H1 (cell line): ENCODE measurements at regions not wholly inside any gene's neighbourhood (a gene's known extent, or its start where the extent isn't known, plus 50 kb on each side); places are given as distances from the start of the nearest gene placed in this dataset.

Experiments
- CTCF ChIA-PET: fragments of 300-600 bp; sonication (Branson Sonifier 250); formaldehyde crosslinking; loops from one replicate; lab custom pipeline; 2021; ENCODE audit not compliant: partially characterized antibody; lab: Charles Lee
- POLR2A ChIA-PET: fragments of 300-600 bp; sonication (Branson Sonifier 250); formaldehyde crosslinking; loops from one replicate; lab custom pipeline; 2021; ENCODE audit warnings: inconsistent platforms; ENCODE audit not compliant: partially characterized antibody; lab: Charles Lee
- DNase-seq, 2 experiments: peaks; one replicate each; pipeline versions ENCODE4 v3.0.0 to v3.0.0-alpha.2; 2010 to 2022; ENCODE audit warnings: low spot score in 2 of 2, low read depth in 1 of 2, mixed read lengths in 1 of 2
- FAIRE-seq: peaks from 2 replicates; lab custom pipeline; 2011; peaks lifted over from hg19 to GRCh38; lab: Jason Lieb, UNC
- H2AFZ ChIP-seq: 2 replicates; pipeline ENCODE4 v1.8.1; 2012; ENCODE audit warnings: low read length, inconsistent platforms
- H2AK5ac ChIP-seq: 2 replicates; pipeline ENCODE4 v1.6.1; 2013; ENCODE audit warnings: low read depth, low read length
- H2BK120ac ChIP-seq: replicated peaks from 2 replicates; pipeline ENCODE3; 2013; ENCODE audit warnings: low read depth, low read length, inconsistent platforms
- H2BK12ac ChIP-seq: 2 replicates; pipeline ENCODE4 v1.6.1; 2013; ENCODE audit warnings: low read depth, low read length
- H2BK15ac ChIP-seq: 2 replicates; pipeline ENCODE4 v1.6.1; 2013; ENCODE audit warnings: low read length
- H2BK20ac ChIP-seq: 2 replicates; pipeline ENCODE4 v1.6.1; 2013; ENCODE audit warnings: low read length
- H2BK5ac ChIP-seq: 2 replicates; pipeline ENCODE4 v1.6.1; 2013; ENCODE audit warnings: low read depth, low read length
- H3K14ac ChIP-seq: 2 replicates; pipeline ENCODE4 v1.6.1; 2013; ENCODE audit warnings: inconsistent platforms; ENCODE audit not compliant: insufficient read length
- H3K18ac ChIP-seq: 2 replicates; pipeline ENCODE4 v1.6.1; 2013; ENCODE audit warnings: low read length; ENCODE audit errors: extremely low read depth
- H3K23ac ChIP-seq: 2 replicates; pipeline ENCODE4 v1.6.1; 2013; ENCODE audit warnings: inconsistent platforms; ENCODE audit not compliant: insufficient read length
- H3K23me2 ChIP-seq: 2 replicates; pipeline ENCODE4 v1.6.1; 2013; ENCODE audit warnings: low read depth, low read length
- H3K27ac ChIP-seq: 2 replicates; pipeline ENCODE4 v1.6.1; 2011; ENCODE audit warnings: low read depth, low read length, inconsistent platforms
- H3K27me3 ChIP-seq, 4 experiments: replicated peaks in 1 of 4; 1 replicate in 1 of 4; 2 replicates in 3 of 4; pipeline versions ENCODE4 v1.6.1 to v1.8.1; 2011 to 2013; ENCODE audit warnings: low read length in 3 of 4, mild to moderate bottlenecking in 3 of 4, inconsistent platforms in 2 of 4, mixed read lengths in 2 of 4, moderate library complexity in 1 of 4; ENCODE audit not compliant: control insufficient read depth in 3 of 4, insufficient read depth in 3 of 4; ENCODE audit errors: extremely low read depth in 1 of 4
- H3K36me3 ChIP-seq, 4 experiments: 2 replicates each; pipeline versions ENCODE4 v1.6.1 to v1.8.1; 2011 to 2013; ENCODE audit warnings: mild to moderate bottlenecking in 4 of 4, low read length in 3 of 4, moderate library complexity in 2 of 4, control low read depth in 1 of 4, inconsistent platforms in 1 of 4; ENCODE audit not compliant: insufficient read depth in 4 of 4, control insufficient read depth in 2 of 4
- H3K4ac ChIP-seq: replicated peaks from 2 replicates; pipeline ENCODE3; 2013; ENCODE audit warnings: low read length, low read depth, mixed read lengths, inconsistent platforms; ENCODE audit not compliant: insufficient read length
- H3K4me1 ChIP-seq, 4 experiments: replicated peaks in 1 of 4; 1 replicate in 1 of 4; 2 replicates in 3 of 4; pipeline versions ENCODE4 v1.6.1 to v1.8.1; 2011 to 2013; ENCODE audit warnings: low read length in 3 of 4, inconsistent platforms in 2 of 4, mixed read lengths in 1 of 4; ENCODE audit not compliant: insufficient read depth in 4 of 4, control insufficient read depth in 3 of 4
- H3K4me2 ChIP-seq, 2 experiments: 2 replicates each; pipeline versions ENCODE4 v1.6.1 to v1.8.1; 2011 to 2013; ENCODE audit warnings: low read depth in 2 of 2, low read length in 2 of 2, control low read depth in 1 of 2, inconsistent platforms in 1 of 2, mild to moderate bottlenecking in 1 of 2; ENCODE audit not compliant: insufficient read depth in 1 of 2
- H3K4me3 ChIP-seq, 4 experiments: fragments of 200-600, 300-600 bp in 1 of 4; sonication (generic), shearing (Covaris generic), sonication (Bioruptor Twin) in 1 of 4; 2 replicates each; pipeline versions ENCODE4 v1.5.1 to v1.8.1; 2011 to 2016; ENCODE audit warnings: low read length in 4 of 4, low read depth in 3 of 4, control low read depth in 2 of 4, inconsistent platforms in 2 of 4, mild to moderate bottlenecking in 2 of 4, mixed read lengths in 1 of 4, moderate library complexity in 1 of 4; ENCODE audit not compliant: insufficient read depth in 2 of 4; ENCODE audit errors: extremely low read depth in 1 of 4
- H3K56ac ChIP-seq: replicated peaks from 2 replicates; pipeline ENCODE3; 2013; ENCODE audit warnings: low read depth, mild to moderate bottlenecking, mixed read lengths, low read length, inconsistent platforms; ENCODE audit not compliant: insufficient read length
- H3K79me1 ChIP-seq: 2 replicates; pipeline ENCODE4 v1.6.1; 2013; ENCODE audit warnings: low read depth, low read length, control low read depth
- H3K79me2 ChIP-seq, 2 experiments: 2 replicates each; pipeline versions ENCODE4 v1.6.1 to v1.8.1; 2012 to 2013; ENCODE audit warnings: low read length in 2 of 2, mild to moderate bottlenecking in 2 of 2, inconsistent platforms in 1 of 2; ENCODE audit not compliant: insufficient read depth in 2 of 2, control insufficient read depth in 1 of 2
- H3K9ac ChIP-seq, 4 experiments: replicated peaks in 1 of 4; 1 replicate in 1 of 4; 2 replicates in 3 of 4; pipeline versions ENCODE4 v1.6.1 to v1.8.1; 2011 to 2013; ENCODE audit warnings: low read depth in 3 of 4, low read length in 3 of 4, control low read depth in 2 of 4, mild to moderate bottlenecking in 2 of 4, moderate library complexity in 2 of 4, inconsistent platforms in 1 of 4; ENCODE audit errors: extremely low read depth in 1 of 4
- H3K9me3 ChIP-seq, 2 experiments: 2 replicates each; pipeline versions ENCODE4 v1.6.1 to v1.8.1; 2012 to 2013; ENCODE audit warnings: mild to moderate bottlenecking in 2 of 2, moderate library complexity in 2 of 2, control low read depth in 1 of 2, inconsistent platforms in 1 of 2, low read depth in 1 of 2, low read length in 1 of 2, mixed read lengths in 1 of 2; ENCODE audit not compliant: insufficient read depth in 2 of 2
- H4K20me1 ChIP-seq, 2 experiments: replicated peaks in 1 of 2; 2 replicates each; pipeline versions ENCODE3 to v1.8.1; 2011 to 2013; ENCODE audit warnings: inconsistent platforms in 2 of 2, low read length in 2 of 2, mild to moderate bottlenecking in 1 of 2; ENCODE audit not compliant: insufficient read depth in 2 of 2, control insufficient read depth in 1 of 2
- H4K5ac ChIP-seq: 2 replicates; pipeline ENCODE4 v1.6.1; 2013; ENCODE audit warnings: low read length, low read depth, mixed read lengths, inconsistent platforms; ENCODE audit not compliant: insufficient read length
- H4K8ac ChIP-seq: 2 replicates; pipeline ENCODE4 v1.8.0; 2013; ENCODE audit warnings: mild to moderate bottlenecking, moderate library complexity, low read length, inconsistent platforms; ENCODE audit not compliant: insufficient read depth; ENCODE audit errors: extremely low read depth
- H4K91ac ChIP-seq: replicated peaks from 2 replicates; pipeline ENCODE3; 2013; ENCODE audit warnings: low read length, mixed read lengths, inconsistent platforms; ENCODE audit not compliant: insufficient read length
- BCL11A ChIP-seq, 2 experiments: IDR thresholded peaks; one replicate each; pipeline ENCODE4 v1.6.1; 2011; ENCODE audit warnings: low read depth in 2 of 2, low read length in 2 of 2, mild to moderate bottlenecking in 2 of 2
- HDAC6 ChIP-seq: IDR thresholded peaks from one replicate; pipeline ENCODE4 v1.7.1; 2012; ENCODE audit warnings: low read depth, mild to moderate bottlenecking, inconsistent platforms, low read length, moderate library complexity
- JUN ChIP-seq: IDR thresholded peaks from 2 replicates; pipeline ENCODE4 v1.6.1; 2011; ENCODE audit warnings: low read depth, mild to moderate bottlenecking, improper control_type of control experiment, low read length
- RAD21 ChIP-seq, 2 experiments: IDR thresholded peaks in 1 of 2; conservative IDR thresholded peaks in 1 of 2; 2 replicates each; pipeline ENCODE4 v1.6.1; 2011; ENCODE audit warnings: low read depth in 2 of 2, low read length in 2 of 2, improper control_type of control experiment in 1 of 2, inconsistent platforms in 1 of 2, mild to moderate bottlenecking in 1 of 2, moderate library complexity in 1 of 2
- RXRA ChIP-seq: IDR thresholded peaks from 2 replicates; pipeline ENCODE4 v1.6.1; 2011; ENCODE audit warnings: low read depth, mild to moderate bottlenecking, low read length, moderate library complexity; ENCODE audit not compliant: insufficient read depth
- TAF1 ChIP-seq: IDR thresholded peaks from 2 replicates; pipeline ENCODE4 v1.6.1; 2011; ENCODE audit warnings: mild to moderate bottlenecking, low read depth, low read length
- TCF12 ChIP-seq: IDR thresholded peaks from 2 replicates; pipeline ENCODE4 v1.6.1; 2011; ENCODE audit warnings: low read depth, mild to moderate bottlenecking, low read length
- YY1 ChIP-seq: IDR thresholded peaks from 2 replicates; pipeline ENCODE4 v1.6.1; 2011; ENCODE audit warnings: low read depth, mild to moderate bottlenecking, low read length
- WGBS, 2 experiments: shearing (Covaris generic) in 1 of 2; methylation state at CpG; one replicate each; pipeline versions ENCODE4 v1.1.6 to v1.1.7; 2013 to 2015; ENCODE audit warnings: low lambda C conversion rate in 2 of 2, mixed read lengths in 2 of 2, inconsistent platforms in 1 of 2, low coverage in 1 of 2, missing lambda C conversion rate in 1 of 2; ENCODE audit not compliant: insufficient replicate concordance in 2 of 2, insufficient coverage in 1 of 2, insufficient read length in 1 of 2; ENCODE audit errors: extremely low coverage in 1 of 2, missing lambda C conversion rate in 1 of 2; 5-methylcytosine and 5-hydroxymethylcytosine counted together
- TF ChIP-seq, protein P1 (sequence below): IDR thresholded peaks from 2 replicates; pipeline ENCODE4 v1.6.1; 2012; ENCODE audit warnings: inconsistent platforms
- TF ChIP-seq, protein P2 (sequence below): IDR thresholded peaks from 2 replicates; pipeline ENCODE4 v1.6.1; 2012; ENCODE audit warnings: inconsistent platforms

DNA sequence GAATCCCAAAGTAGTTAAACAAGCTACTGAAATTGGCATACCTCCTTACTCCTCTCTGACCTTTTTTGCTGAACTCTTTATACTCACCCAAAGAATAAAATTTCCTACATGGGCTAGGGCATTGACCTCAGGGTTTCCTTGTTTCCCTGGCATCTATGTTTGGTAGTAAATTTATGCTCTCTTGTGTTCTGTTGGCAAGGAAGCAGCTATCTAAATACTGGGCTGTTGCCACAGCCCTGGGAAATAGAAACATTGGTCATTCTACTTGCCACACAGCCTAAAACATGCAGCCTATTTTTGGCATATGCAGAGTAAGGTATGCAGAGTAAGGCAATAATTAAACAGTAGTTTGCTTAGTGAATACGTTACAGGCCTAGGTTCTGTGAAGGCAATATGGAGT, 351.4 kb downstream of the HLX start:
- no peak overlapping the region for H2AK5ac ChIP-seq
- H2BK15ac ChIP-seq: no peak overlapping the region
- CTCF ChIA-PET: interaction anchor here (0.8 to 1.2 kb wide), 3 partner anchors 9 to 205 kb away, joined by 3 read pairs; no protein-coding TSS in a partner anchor
- no peak overlapping the region for H4K91ac ChIP-seq
- H3K27ac ChIP-seq: no peak overlapping the region
- WGBS, 2 experiments: 83% methylated on average over 1 of the region's 1 CpG; no CpG with 5 or more reads in 1 of the 2 experiments
- H4K20me1 ChIP-seq: no peaks in the 10 kb centered on the region
- H3K23me2 ChIP-seq: no peaks in the 10 kb centered on the region
- no peak overlapping the region for H3K56ac ChIP-seq
- no peak overlapping the region for H3K4me3 ChIP-seq
- no peak overlapping the region for H2BK5ac ChIP-seq
- H3K4ac ChIP-seq: no peak overlapping the region
- no peak overlapping the region for H3K4me2 ChIP-seq
- peaks cover 6 to 13% (median 11%) of the 10 kb centered on the region in 4 experiments; a peak in 5 of 7 replicates for H3K4me1 ChIP-seq
- DNase-seq (no peak), FAIRE-seq (no peak)
- no peak overlapping the region for H2AFZ ChIP-seq
- H3K79me2 ChIP-seq: no peaks in the 10 kb centered on the region
- no peak overlapping the region for H3K9ac ChIP-seq
- no peak overlapping the region for H3K23ac ChIP-seq
- H3K9me3 ChIP-seq: peaks cover 0 to 4% of the 10 kb centered on the region in 2 experiments; a peak in 1 of 4 replicates
- no peak overlapping the region for H2BK20ac ChIP-seq
- H4K8ac ChIP-seq: no peak overlapping the region
- H3K79me1 ChIP-seq: no peaks in the 10 kb centered on the region
- no peak overlapping the region for H4K5ac ChIP-seq
- no peak overlapping the region for H2BK12ac ChIP-seq
- H2BK120ac ChIP-seq: no peak overlapping the region
- POLR2A ChIA-PET: no interaction called here
- H3K27me3 ChIP-seq: peaks cover 0 to 8% (median 3%) of the 10 kb centered on the region in 4 experiments; a peak in 2 of 7 replicates
- H3K36me3 ChIP-seq: no peaks in the 10 kb centered on the region
- H3K14ac ChIP-seq: no peak overlapping the region
- H3K18ac ChIP-seq: no peak overlapping the region
- TF ChIP-seq, protein P1, sequence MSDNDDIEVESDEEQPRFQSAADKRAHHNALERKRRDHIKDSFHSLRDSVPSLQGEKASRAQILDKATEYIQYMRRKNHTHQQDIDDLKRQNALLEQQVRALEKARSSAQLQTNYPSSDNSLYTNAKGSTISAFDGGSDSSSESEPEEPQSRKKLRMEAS: no peak
- TF ChIP-seq JUN (no peak), TCF12 (no peak), RXRA (no peak), HDAC6 (no peak), RAD21 (IDR thresholded peaks at IDR 0.05 in 1 of 2, conservative IDR thresholded peaks at IDR 0.05 in 1 of 2; ENCODE audit: low read depth in 2 of 2, low read length in 2 of 2) (no peak), YY1 (no peak), BCL11A (IDR thresholded peaks at IDR 0.05; ENCODE audit: low read depth in 2 of 2, low read length in 2 of 2) (no peak), TAF1 (no peak)
- TF ChIP-seq, protein P2, sequence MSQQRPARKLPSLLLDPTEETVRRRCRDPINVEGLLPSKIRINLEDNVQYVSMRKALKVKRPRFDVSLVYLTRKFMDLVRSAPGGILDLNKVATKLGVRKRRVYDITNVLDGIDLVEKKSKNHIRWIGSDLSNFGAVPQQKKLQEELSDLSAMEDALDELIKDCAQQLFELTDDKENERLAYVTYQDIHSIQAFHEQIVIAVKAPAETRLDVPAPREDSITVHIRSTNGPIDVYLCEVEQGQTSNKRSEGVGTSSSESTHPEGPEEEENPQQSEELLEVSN: no peak
